Right kidney (tissue), 1 donor: ENCODE measurements at regions not wholly inside any gene's neighbourhood (a gene's known extent, or its start where the extent isn't known, plus 50 kb on each side); places are given as distances from the start of the nearest gene placed in this dataset.

Source experiments
- DNase-seq: peaks from one replicate; pipeline ENCODE4 v3.0.0-alpha.2; 2016

GRCh38 chr13:106122234-106122633, 413.2 kb downstream of the EFNB2 start:
- no peak for DNase-seq

- DNase-seq: no peak
Measured at GRCh38 chr13:106121173-106121754, 414.2 kb downstream of the EFNB2 start.

GRCh38 chr13:106118996-106119395, 416.5 kb downstream of the EFNB2 start:
- no peak for DNase-seq

- no peak for DNase-seq
Measured at GRCh38 chr13:106118050-106118449, 417.4 kb downstream of the EFNB2 start.

GRCh38 chr13:106117640-106118039, 417.8 kb downstream of the EFNB2 start:
- DNase-seq: no peak

- DNase-seq: no peak
Measured at GRCh38 chr13:106117035-106117434, 418.4 kb downstream of the EFNB2 start.

- no peak for DNase-seq
Measured at GRCh38 chr13:106115081-106115480, 420.4 kb downstream of the EFNB2 start.

- DNase-seq: no peak
Measured at GRCh38 chr13:106113796-106114195, 421.7 kb downstream of the EFNB2 start.

GRCh38 chr13:106112191-106112590, 423.3 kb downstream of the EFNB2 start:
- no peak for DNase-seq

- no peak for DNase-seq
Measured at GRCh38 chr13:106110241-106110855, 425.1 kb downstream of the EFNB2 start.

GRCh38 chr13:106109391-106109791, 426.1 kb downstream of the EFNB2 start:
- DNase-seq: no peak

- DNase-seq: no peak
Measured at GRCh38 chr13:106108346-106108745, 427.1 kb downstream of the EFNB2 start.

GRCh38 chr13:106107061-106107460, 428.4 kb downstream of the EFNB2 start:
- no peak for DNase-seq

GRCh38 chr13:106105153-106105552, 430.3 kb downstream of the EFNB2 start:
- no peak for DNase-seq

- no peak for DNase-seq
Measured at GRCh38 chr13:106104281-106104901, 431.1 kb downstream of the EFNB2 start.

GRCh38 chr13:106103779-106104178, 431.7 kb downstream of the EFNB2 start:
- DNase-seq: no peak

GRCh38 chr13:106102786-106103185, 432.7 kb downstream of the EFNB2 start:
- no peak for DNase-seq

GRCh38 chr13:106101201-106101600, 434.3 kb downstream of the EFNB2 start:
- no peak for DNase-seq

- no peak for DNase-seq
Measured at GRCh38 chr13:106100171-106100919, 435.1 kb downstream of the EFNB2 start.

GRCh38 chr13:106099765-106100164, 435.7 kb downstream of the EFNB2 start:
- DNase-seq: no peak

GRCh38 chr13:106098778-106099177, 436.7 kb downstream of the EFNB2 start:
- no peak for DNase-seq

GRCh38 chr13:106096661-106097092, 438.8 kb downstream of the EFNB2 start:
- DNase-seq: no peak

GRCh38 chr13:106095919-106096318, 439.5 kb downstream of the EFNB2 start:
- DNase-seq: no peak
